ENCODE measurements at regions not wholly inside any gene's neighbourhood (a gene's known extent, or its start where the extent isn't known, plus 50 kb on each side); places are given as distances from the start of the nearest gene placed in this dataset.

DNA sequence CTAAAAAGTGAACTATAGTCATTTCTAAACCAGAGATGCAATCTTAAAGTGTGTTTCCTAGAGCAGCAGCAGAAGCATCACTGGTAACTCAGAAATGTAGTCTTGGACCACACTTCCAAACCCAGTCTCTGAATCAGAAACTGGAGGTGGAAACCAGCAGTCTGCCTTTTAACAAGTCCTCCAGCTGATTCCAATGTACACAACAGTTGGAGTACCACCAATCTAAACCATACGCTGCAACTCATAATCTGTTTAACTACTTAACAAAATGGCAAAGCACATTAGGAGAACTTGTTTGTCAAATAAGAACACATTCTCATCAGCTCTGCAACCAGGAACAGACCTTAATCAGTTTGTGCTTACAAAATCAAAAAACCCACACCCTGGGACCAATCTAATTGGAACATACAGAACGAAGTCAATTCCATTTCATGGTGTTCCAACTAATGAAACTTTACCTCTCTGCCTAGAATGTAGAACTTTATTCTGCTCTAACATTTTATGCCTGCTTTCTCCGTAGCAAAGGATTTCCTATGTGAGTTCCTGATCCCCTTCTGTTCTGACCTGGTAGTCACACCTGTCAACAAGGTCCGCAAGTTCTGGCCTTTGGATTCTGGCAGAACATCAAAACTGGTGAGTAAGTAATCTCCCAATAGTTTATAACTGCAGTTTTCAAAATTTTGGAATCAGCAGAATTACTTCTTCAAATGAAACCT, 390.4 kb downstream of the HTR1B start:
- DNase-seq, result no peak

DNA sequence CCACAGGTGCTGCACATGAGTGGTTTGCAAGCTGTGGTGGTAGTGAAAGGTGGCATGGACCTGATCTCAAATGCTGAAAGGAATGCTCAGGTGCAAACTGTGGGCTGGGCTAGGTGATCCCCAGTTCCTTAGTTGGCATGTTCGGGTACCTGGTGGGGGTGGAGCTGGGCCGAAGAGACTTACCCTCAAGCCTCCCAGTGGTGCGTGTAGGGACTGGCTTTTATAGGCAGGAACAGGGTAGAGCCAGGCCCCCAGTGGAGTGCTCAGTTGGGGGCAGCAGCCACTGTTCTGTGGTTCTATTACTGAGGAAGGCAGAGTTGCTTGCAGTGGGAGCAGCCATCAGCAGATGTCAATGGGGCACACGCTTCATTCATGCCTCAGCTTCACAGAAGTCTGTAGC, 399.8 kb downstream of the HTR1B start:
- no peak for DNase-seq

DNA sequence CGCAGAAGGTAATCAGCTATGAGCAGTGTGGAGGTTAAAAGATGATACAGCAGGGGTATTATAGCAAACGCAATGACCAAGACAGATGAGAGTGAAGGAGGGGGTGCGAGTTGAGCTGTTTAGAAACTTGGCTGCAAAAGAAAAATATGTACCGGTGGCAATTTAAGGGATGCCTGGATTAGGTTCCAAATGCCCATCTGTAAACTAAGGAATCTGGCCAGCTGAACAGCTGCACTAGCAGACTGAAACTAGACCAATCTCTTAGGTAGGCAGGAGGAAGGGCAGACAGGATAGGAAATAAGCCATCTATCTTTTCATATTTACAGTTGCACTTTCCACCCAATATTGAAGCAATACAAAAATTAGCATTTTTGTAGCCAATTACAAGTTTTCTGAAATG, 407.6 kb downstream of the HTR1B start:
- DNase-seq, result no peak

DNA sequence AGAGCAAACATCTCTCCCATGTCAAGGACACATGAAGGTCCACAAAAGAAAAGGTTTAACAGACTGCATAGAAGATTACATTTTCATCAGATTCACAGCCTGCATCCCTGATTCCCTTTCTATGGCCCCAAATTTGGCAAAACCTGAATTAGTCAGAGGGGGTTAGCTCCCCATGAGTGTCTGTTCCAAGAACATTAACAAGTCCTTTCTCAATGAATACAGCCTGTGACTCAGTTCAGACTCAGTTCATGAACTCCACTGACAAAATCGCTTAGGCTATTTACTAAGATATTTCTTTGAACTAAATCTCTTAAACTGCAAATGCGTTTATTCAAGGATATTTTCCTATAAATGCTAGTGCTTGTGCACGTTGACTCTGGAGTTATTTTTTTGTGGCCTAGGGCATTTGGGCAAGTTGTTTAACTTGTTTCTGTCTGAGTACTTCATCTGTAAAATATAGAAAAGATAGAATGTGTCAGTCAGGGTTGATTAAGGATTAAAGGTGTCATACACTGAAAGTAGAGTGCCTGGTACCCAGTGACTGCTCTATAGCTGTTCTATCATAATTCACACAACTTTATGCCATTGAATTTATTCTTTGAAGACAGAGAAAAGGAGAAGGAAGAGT, 422.6 kb downstream of the HTR1B start:
- DNase-seq, result no peak

DNA sequence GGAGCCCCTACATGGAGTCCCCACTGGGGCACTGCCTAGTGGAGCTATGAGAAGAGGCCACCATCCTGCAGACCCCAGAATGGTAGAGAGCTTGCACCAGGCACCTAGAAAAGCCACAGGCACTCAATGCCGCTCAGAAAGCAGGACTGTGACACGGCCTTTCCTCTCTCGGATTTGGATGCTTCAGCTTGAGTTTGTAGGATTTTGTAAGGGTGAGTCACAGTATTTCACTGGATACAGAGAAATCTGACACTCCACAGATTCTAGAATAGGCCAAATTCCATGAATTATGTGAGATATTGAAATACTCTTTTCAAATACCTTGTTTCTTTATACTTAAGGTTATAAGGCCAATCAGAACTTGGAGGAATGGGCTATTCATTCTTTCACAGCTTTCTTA, 424.5 kb downstream of the HTR1B start:
- DNase-seq, result no peak

DNA sequence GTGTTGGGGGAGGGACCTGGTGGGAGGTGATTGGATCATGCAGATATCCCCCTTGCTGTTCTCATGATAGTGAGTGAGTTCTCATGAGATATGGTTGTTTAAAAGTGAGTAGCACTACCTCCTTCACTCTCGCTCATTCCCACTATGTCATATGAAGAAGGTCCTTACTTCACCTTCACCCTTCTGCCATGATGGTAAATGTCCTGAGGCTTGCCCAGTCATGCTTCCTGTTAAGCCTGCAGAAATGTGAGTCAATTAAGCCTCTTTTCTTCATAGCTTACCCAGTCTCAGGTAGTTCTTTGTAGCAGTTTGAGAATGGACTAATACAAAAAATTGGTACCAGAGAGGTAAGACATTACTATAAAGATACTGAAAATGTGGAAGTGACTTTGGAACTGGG, 425.9 kb downstream of the HTR1B start:
- no peak for DNase-seq

DNA sequence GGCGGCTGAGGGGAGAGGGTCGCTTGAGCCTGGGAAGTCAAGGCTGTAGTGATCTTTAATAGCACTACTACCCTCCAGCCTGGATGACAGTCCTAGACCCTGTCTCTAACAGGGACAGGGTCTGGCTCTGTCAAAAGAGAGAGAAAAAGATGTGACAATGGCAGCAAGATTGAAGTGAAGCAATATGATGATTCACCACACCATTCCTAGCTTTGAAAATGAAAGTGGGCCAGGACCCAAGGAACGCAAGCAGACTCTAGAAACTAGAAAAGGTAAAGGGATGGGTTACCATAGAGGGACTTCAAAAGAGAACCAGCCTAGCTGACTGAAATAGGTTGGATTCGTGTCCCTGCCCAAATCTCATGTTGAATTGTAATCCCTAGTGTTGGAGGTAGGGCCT, 426.9 kb downstream of the HTR1B start:
- DNase-seq, result no peak

DNA sequence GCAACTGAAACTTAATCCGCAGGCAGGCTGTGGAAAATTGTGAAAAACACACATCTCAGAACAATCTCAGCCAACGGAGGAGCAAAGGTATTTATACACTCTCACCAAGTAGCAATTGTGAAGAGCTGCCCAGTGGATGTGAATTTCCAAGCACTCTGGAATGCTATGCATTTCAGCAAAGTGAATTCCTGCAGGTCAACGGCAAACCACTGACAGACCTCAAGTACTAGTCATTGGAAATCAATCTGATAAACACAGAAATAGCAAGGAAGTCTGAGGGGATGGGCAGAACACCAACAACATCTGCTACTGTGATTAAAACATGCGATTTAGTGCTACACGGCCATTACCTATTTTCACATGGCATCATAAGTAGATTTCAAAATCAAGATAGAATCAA, 429.1 kb downstream of the HTR1B start:
- DNase-seq, result no peak

DNA sequence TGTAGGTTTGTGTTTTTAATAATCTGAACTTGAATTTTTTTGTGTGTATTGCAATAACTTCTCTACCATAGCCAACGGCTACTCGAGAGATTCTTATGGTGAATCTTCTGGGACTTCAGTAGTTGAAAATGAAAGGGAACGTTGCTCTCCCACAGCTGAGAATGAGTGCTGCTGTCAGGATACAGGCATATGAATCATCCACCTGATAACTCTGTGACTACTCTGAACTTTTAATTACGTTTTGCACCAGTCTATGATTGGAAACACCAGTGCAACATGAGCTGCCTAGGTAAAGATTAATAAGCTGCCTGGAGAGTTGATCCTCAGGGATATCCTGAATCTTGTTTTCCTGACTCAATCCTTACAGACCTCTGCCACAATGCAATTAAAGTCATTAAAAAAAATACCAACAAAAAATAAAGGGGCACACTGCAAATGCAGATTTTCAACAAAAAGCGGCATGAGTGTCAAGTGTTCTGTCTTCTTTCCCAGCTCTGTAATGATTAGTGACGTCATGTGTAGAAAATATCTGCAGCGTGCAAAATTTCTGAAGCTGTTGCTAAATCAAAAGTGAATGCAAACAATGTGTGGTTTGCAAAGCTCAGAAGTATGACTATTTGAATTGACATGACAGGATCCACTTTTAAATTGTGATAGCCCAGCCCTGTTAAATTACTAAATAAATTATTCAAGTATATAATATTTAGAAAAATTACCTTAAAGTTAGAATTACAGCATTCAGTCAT, 432.2 kb downstream of the HTR1B start:
- no peak for DNase-seq

DNA sequence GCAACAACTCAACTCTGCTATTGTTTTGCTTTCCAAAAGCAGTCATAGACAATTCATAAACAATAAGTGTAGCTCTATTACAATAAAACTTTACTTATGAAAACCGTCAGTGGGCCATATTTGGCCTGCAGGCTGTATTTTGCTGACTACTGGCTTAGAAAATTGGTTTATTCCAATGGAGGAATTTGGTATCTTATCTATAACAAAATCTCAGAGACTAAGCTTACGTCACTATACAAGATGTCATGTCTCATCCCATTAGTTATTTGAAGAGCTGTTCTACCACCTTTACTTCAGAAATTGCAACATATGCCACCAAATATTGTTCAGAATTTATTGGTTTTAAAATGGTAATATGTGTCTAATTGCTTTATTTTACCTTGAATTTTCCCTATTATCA, 436.9 kb downstream of the HTR1B start:
- no peak for DNase-seq

DNA sequence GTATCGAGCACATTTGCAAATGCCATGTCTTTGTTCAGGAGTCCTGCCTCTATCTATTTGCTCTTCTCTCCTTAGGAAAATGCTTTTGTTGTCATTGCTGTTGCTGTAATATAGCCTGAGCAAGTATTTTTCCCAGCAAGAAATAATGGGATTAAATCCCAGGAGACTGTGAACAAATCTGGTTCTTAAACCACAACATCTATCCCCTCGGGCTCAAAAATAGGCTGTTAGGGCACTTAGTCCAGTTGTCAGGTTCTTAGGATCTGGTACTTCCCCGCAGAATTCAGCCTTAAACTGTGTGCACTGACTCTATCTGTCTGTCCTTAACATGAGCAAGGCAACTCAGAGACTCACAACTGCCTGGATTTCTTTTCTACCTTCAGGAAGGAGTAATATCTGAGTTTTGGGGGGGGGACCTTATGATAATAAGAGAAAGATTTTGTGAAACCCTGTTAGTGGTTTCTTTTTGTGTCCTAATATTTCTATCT, 437.5 kb downstream of the HTR1B start:
- DNase-seq, result no peak

DNA sequence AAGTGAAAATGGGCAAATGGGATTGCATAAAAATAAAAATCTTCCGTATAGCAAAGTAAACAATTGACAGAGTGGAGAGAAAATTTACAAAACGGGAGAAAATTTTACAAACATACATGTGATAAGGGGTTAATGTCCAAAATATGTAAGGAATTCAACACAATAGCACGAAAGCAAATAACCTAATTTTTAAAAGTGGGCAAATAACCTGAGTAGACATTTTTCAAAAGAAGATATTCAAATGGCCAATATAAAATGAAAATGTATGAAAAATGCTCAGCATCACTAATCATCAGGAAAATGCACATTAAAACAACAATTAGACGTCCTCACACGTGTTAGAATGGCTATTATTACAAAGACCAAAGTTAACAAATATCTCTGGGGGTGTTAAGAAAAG, 441.5 kb downstream of the HTR1B start:
- DNase-seq, result no peak

DNA sequence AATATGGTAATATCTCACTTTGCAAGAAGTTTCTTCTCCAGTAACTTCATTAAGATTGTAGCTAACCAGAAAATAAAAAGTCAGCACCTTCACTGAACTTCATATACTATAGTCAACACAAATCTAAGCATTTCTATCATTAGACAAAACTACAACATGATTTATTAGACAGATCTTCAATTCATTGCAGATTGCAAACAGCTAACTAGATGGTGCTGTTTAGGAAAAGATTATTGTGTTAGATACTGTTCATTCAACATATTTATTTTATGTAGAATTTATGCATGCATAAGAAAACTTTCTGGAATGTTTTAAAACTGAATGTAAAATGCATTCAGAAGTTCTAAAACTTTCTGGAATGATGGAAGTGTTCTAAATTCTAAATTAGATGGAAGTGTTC, 442.1 kb downstream of the HTR1B start:
- no peak for DNase-seq

DNA sequence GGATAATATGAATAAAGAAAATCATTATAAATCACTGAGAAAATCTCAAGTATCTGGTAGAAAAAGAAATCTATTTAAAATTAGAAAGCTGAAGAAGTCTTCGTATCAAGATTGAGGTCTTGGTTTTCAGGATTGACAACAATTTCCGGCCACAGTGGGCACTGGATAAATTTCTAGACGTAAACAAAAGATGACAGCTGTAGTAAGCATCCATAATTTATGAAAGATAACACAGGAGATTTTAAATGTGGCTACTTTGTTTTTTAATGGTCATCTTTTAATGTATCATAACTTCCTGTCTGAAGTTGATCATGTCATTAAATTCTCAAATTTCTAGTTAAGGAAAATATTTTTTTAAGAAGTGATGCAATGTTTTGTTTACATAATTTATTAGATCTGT, 444.2 kb downstream of the HTR1B start:
- no peak for DNase-seq

DNA sequence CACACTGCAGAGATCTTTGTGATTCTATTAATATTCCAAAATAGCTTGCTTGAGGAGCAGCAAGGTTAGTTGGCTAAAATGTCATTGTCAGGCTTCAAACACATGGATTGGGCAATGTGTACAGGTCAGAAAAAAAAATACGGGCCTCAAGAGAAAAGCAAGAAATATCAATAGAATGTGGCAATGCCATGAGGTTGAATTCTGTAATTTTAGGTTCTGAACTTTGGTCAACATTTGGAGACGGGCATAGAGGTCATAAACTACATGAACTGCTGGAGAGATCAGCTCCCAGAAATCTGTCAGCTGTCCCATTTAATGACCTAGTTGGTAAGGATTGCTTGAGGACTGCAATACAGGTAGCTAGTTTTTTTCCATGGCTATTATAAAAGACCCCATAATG, 445.8 kb downstream of the HTR1B start:
- no peak for DNase-seq

DNA sequence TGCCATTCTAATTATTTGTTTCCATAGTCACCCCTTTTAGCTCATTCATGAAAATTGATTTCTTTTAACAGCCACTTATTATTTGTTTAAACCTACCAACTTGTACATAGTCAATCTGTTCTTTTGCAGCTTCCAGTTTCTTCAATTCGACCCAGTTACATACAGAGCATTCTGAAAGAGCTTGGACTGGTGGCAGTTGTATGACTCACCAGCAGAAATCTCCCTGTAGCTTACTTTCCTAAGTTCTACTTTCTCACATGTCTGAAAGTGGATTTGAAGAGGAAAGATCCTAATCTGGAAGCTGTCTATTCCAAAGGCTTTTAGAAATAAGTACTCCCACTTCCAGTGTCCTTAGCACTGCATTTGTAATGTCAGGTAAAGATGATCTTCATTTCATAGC, 447.9 kb downstream of the HTR1B start:
- no peak for DNase-seq

DNA sequence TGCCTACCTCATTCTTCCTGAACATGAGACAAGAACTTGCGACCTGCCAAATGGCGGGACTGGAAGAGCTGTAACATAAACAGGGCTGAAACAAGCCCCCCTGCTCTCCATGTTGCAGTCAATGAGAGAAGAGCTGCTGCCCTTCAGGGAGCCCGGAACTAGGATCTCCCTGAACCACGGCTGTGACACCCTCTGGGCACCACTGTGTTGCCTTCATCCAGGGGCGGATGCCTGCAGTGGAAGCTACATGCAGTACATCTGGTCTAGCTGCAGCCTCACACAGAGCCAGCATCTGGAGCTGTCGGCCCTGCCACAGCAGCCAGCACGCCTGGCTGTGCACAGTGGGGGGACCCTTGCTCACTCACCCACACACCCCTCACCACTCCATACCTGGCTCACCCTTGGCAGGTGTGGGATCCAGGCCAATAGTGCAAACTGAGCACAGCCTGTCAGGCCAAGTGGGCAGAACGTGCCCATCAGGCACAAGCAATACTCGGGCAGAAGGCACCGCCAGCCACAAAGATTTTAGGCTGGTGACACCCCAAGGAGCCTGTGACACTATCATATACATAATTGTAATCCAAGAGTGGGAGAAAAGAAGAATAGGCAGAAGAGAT, 451.3 kb downstream of the HTR1B start:
- DNase-seq, result no peak

DNA sequence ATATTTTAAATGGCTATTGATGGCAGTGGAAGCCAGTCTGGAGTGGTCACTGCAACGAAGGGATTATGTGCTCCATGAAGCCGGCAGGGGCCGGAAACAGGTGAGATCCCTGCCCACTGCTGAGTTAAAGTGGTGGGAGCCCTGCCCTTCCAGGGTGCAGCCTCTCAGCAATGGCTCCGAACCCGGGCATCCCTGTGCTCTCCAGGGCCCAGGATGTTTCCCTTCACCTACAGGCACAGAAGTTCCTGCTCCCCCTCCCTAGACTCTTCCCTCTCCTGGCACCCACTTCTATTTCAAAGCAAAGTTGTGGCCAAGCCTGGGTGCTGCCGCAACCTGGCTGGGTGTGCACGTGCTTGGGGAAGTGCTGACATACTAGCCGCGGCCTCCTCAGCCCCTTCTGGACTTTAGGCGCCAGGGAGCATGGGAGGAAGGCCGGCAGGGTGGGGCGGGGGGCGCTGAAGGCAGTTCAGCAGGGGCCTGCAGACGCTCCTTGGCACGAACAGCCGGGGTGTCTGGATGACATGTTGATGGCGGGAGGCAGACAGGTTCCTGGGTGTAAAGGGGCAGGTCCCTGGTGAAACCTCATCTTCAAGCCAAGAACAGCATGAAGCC, 452.3 kb downstream of the HTR1B start:
- DNase-seq, result no peak

DNA sequence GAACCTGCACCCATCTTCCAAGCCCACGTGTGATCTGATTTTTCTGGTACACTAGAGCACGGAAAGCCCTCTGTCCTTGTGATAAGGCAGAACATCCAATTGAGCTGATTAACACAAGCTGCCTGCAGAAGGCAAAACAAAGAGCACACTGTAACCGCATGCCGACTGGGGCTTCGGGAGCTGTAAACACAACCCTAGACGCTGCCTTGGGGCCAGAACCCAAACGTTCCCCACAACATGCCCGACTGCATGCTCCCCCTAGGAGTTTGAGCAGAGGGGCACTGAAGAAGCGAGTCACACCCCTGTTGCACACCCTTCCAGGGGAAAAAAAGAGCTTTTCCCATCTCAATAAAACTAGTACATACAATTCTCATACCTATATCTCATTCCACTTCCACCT, 470.7 kb downstream of the HTR1B start:
- DNase-seq, result no peak

DNA sequence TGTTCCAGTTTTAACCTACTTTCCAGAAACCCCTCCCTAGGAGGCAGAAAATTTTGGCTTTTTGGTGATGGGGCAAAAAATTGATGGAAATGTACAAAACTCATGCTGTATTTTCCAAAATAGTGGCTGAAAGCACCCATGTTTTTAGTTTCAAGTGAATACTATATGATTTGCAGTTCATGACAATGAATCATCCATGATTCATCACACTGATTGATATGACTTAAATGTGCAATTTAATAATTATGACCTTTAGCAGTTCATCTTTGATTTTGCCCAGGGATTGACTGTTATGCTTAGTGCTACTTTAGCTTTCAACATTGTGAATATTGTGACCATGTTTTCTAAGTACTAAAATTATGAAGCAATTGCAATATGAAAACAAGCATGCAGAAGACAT, 478.7 kb downstream of the HTR1B start:
- DNase-seq, result no peak

DNA sequence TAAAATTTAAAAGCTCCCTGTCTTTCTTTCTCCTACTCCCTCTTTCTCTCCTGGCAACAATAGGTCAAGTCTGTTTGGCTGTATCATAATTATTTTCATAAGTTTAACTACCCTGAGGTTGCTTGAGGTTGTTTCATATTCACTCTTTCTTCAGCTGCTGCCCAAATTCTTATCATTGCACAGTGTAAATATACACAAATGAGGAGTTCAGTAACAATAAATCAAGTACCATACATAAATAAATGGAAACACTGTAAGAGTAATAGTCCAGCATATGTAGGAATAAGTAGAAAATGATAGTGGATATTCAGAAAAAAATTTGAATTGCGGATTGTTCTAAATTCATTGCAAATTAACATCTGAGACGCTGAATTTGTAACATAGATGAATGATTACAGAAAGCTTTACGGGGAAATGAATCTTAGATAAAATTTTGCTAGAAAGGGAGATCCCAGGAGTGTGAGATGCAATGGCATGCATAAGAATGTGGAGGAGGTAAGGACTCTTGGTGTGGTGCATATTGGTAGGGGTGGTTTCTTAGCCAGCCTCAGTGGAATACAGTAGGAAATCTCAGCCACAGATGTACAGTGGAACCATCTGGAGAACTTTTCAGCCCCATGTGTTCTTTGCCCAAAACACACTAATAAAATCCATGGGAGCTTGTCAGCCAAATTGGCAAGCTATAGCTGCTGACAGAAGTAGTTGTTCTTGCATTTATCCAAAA, 480.7 kb downstream of the HTR1B start:
- no peak for DNase-seq

DNA sequence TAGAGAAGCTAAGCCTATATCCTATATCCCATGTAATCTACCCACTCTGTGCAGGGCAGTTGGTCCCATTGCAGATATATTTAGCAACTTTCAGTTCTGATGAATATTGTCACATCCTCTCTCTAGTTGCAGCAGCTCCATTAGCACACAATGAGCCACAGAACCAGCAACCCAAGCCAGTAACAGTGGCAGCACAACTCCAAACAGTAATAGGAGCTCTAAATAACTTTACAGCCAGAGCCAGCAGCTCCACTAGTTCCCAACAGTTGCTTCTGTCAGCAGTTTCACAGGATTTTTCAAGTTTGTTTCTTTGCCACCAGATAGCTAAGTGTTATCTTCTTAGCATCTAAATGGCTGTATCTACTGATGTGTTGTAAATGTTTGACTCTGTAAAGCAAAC, 490.8 kb downstream of the HTR1B start:
- no peak for DNase-seq

Data from inflammatory macrophage (primary cell).